GM19372 (cell line): ENCODE measurements at regions not wholly inside any gene's neighbourhood (a gene's known extent, or its start where the extent isn't known, plus 50 kb on each side); places are given as distances from the start of the nearest gene placed in this dataset.
"Not testable (repeated sequence)": the region's sequence is repeated elsewhere in the genome, so short reads cannot be mapped to it uniquely, and the experiment has no call there.

Experiments used
- ATAC-seq: cut with Tn5 transposase; IDR thresholded peaks from one replicate; pipeline ENCODE4 v1.9.1; 2021; ENCODE audit warnings: mild to moderate bottlenecking, low read depth, moderate library complexity; ENCODE audit not compliant: unreplicated experiment

DNA sequence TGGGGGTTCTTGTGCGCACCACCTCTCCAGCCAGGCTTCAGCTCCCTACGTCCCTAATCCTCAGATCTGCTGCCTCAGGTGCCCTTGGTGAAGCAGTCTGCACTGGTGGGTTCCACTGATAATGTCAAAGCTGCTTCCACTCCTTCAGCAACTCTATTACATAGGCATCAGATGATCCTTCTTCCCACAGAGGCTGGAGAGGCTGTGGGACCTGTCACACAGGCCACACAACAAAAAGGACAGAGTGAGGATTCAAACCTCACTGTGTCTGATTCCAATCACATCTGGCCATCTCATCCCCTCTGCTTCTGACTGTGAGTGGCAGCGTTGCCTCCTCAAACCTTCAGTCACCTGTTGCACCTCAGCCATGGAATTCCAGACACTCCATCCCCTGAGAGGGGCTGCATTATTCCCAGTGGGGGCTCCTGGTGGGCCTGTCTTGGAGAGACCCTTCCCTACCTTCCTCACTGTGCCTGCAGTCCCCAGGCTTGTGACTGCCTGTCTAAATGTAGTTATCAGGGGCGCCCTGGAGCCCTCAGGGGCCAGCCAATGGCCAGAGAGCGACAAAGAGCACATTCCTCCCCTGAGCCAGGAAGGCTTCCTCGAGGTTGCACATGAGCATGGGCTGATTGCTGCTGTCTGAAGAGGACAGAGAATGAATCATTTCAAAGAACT is 211.4 kb upstream of the ECI2 start:
- ATAC-seq: no peak

DNA sequence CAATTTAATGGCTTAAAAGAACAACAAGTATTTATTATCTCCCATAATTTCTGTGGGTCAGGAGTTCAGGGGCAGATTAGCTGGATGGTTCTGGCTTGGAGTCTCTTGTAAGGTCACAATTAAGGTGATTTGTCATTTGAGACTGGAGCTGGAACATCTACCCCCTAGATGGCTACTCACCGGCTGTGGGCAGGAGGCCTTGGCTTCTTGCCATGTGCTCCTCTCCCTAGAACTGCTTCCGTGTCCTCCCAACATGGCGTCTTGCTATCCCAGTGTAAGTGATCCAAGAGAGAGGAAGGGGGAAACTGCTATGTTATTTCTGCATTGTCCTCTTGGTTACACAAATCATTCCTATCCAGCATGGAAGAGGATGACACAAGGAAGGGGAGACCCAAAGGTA is 210.2 kb upstream of the ECI2 start:
- no peak for ATAC-seq

DNA sequence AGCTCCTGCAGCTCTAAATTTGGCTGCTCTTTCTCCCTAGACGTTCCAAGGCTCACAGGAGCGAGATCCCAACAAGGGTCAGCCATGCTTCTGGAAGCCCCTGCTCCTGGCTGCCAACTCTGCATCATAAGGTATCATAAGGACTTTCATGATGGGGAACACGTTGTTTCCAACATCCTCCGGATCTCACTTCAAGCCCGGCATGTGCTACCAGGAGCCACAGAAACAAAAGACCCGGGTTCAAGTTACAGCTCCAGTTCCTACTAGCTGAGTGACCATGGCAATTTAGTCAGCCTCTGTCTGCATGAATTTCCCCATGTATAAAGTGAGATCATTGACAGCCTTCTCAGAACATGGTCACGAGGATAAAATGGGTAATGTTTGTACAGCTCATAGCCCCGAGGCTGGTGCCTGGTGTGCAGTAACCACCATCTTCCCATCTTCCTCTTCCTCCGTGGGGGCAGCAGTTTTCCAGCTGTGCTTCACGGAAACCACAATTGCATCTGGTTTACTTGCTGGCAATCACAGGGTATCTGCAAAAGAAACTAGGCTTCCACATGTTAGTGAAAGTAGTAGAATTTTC is 209.0 kb upstream of the ECI2 start:
- no peak for ATAC-seq

DNA sequence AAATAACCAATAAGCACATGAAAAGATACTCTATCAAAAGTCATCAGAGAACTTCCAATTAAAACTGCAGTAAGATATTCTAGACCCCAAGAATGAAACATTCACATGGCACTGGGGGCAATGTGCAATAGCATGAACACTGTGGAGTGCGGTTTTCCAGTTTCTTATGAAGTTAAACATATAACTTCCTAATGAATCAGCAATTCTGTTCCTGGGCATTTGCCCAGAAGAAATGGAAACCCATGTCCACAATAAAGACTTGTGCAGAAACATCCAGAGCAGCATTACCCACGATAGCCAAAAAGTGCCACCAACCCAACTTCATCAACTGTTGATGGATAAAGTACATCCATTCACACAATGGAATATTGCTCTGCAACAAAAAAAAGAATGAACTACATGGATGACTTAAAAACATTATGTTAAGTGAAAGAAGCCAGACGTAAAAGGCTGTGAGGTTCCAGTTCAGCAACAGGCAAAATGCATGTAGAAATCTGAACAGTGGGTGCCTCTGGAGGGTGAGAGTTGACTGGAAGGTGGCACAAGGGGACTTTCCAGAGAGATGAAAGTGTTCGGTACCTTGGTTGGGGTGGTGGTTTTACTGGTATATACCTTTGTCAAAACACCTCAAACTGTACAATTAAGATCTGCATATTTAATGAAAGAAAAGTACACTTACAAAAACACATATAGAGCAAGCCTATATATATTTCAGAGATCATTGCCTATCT is 207.2 kb upstream of the ECI2 start:
- no peak for ATAC-seq

DNA sequence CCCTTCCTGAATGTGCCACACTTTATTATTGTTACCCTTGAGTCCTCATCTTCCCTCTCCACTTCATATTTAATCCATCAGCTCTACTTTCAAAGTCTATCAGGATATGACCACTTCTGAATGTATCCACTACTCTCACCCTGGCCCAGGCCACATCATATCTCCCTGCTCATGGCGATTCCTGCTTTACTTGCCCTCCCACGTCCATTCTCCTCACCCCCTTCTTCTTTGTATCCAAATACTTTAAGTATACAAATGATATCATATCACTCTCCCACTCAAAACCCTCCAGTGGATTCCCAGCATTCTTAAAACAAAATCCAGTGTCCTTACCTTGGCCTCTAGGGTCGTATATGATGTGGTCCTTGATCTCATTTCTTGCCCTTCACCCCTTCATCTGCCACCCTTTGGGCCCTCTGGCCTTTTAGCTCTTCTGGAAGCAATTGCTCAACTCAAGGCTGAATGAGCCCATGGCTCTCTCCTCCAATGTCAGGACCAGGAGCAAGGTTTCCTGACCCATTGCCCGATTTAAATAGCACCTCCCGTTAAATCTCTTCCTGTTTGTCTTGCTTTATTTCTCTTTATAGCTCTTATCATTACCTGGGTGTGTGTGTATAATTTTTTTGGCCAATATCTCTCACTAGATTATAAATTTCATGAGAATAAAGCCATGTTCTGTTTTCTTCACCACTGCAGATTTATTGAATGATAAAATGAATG is 205.9 kb upstream of the ECI2 start:
- ATAC-seq: no peak

DNA sequence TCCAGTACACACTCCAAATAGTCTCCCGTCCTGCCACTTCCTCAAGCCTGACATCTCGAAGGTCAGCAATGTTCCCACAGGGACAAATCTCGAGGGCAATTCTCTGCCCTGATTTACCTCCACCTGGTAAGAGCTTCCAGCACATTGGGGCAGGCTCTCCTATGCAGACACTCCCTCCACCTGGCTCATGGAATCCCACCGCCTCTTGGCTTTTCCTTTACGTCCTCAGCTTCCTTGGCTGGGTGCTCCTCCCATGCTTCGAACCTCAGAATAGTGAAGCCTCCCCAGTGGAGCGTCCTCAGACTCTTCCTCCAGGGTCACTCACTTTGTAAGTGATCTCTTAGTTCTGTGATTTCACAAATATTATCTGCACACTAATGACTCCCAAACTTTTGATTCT is 205.2 kb upstream of the ECI2 start:
- ATAC-seq: no peak

DNA sequence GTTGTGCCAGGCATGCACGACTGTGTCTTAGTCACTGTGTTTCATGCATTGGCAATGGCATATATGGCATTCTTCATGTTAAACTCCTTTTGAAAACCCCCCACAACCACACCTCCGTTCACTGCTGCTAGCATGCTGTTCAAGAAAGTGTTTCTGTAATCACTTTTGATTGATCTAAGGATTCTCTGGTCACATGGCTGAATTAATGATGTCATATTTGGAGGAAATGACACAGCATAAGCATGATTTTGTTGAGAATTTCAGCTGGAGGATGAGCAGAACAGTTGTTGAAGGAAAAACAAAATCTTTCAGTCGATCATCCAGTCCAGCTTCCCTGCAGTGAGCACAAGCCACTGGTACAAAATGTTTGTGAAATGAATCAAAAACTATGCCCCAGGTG is 203.5 kb upstream of the ECI2 start:
- no peak for ATAC-seq

DNA sequence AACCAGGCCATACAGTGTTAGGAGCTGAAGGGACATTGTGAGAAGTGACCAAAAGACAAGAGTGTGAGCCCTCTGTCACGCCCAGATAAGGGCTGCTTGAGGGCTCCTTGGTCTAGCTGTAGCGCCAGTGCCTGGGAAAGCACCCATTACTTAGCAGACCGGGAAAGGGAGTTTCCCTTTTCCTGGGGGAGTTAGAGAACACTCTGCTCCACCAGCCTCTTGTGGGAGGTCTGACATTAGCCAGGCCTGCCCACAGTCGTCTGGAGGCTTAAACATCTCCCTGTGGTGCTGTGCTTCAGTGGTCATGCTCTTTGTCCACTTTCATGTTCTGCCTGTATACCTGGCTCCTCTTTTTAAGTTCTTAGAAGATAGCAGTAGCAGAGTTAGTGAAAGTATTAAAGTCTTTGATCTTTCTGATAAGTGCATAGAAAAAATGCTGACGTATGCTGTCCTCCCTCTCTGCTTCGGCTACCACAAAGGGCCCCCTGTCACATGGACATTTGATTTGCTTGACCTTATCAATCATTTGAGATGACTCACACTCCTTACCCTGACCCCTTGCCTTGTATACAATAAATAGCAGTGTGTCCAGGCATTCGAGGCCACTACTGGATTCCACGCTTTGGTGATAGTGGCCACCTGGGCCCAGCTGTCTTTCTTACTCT is 201.5 kb upstream of the ECI2 start:
- ATAC-seq: no peak

DNA sequence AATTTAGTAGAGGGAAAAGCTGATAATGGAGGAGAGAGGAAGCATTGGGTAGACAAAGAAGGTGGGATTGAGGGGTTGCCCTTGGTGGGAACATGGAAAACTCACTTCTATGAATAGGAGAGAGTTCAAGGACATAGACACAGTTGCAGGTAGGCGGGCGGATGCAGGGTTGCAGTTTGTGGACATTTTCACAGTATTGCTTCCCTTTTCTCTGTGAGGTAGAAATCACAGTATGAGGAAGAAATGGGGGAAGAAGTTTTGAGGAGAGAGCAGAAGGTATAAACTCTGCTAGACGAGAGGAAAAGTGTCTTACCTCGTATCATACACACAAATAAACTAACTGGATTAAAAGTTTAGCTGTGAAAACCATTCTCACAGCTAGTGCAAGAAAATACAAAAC is 200.7 kb upstream of the ECI2 start:
- no peak for ATAC-seq

DNA sequence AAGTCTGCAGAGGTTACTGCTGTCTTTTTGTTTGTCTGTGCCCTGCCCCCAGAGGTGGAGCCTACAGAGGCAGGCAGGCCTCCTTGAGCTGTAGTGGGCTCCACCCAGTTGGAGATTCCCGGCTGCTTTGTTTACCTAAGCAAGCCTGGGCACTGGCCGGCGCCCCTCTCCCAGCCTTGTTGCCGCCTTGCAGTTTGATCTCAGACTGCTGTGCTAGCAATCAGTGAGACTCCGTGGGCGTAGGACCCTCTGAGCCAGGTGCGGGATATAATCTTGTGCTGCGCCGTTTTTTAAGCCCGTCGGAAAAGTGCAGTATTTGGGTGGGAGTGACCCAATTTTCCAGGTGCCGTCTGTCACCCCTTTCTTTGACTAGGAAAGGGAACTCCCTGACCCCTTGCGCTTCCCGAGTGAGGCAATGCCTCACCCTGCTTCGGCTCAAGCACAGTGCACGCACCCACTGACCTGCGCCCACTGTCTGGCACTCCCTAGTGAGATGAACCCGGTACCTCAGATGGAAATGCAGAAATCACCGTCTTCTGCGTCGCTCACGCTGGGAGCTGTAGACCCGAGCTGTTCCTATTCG is 198.9 kb upstream of the ECI2 start:
- not testable (repeated sequence) for ATAC-seq

DNA sequence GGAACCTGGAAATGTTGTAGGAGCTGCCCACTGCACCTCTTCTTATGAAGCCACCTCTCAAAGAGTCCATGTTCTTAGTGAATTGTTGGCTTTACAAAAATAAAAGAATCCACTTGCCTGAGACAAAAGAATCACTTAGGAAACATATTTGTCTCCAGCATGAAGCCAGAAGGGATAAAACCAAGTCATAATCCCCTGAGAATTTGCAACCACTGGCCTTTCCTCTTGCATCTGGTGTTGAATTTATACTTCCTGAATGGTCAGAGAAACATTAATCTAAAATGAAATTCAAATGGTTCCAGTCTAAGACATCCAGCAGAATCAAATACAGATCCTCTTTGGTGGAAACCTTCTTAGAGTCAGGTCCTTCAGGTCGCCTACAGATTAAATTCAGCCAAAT is 192.5 kb upstream of the ECI2 start:
- no peak for ATAC-seq

DNA sequence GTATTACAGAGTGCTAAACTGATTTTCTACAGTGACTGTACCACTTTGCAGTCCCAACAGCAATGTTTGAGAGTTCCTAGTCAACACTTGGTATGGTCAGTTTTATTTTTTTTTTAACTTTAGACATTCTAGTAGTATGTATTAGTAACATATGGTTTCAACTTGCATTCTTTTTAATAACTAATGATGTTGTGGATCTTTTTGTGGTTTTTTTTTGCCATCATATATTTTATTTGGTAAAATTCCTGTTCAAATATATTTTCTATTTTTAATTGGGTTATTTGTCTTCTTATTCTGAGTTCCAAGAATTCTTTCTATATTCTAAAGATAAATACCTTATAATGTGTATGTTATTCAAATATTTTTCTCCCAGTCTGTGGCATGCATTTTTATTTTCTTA is 189.4 kb upstream of the ECI2 start:
- ATAC-seq: no peak

DNA sequence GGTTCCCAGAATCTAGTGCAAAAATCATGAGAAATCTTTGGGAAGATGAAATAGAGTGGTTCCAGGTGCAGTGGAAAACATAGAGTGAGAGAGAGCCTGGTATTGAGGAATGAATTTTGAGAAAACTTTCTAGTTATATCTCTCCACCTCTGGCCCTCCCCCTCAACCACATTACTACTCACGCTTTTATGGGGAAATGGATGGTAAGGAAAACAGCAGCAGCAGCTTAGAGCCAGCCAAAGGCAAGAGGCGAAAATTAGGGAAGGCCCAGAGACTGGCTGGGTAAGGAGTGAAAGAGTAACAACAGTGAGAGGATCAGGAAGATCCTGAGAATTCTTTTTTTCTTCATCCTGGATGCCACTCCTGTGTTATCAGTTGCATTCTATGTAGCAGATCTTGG is 187.9 kb upstream of the ECI2 start:
- no peak for ATAC-seq

DNA sequence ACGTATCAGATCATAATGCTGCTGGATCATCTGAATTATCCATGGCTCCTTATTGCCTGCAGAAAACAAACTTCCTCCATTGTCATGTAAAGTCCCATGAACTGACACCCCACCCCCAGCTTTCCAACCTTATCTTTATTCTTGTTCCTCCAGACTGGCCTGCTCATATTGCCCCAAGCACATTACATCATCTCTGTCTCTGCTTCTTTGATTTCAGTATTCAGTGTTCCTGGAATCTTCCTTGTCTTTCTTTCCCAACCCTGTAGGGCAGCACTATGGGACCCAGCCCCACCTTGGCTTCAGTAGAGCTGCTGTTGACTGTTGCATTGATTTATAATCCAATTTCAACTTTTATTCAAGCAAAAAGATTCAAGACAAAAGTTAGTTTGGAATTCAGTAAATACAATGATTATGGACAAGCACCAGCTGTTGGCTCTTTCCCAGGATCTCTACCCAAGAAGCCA is 187.5 kb upstream of the ECI2 start:
- ATAC-seq: no peak

DNA sequence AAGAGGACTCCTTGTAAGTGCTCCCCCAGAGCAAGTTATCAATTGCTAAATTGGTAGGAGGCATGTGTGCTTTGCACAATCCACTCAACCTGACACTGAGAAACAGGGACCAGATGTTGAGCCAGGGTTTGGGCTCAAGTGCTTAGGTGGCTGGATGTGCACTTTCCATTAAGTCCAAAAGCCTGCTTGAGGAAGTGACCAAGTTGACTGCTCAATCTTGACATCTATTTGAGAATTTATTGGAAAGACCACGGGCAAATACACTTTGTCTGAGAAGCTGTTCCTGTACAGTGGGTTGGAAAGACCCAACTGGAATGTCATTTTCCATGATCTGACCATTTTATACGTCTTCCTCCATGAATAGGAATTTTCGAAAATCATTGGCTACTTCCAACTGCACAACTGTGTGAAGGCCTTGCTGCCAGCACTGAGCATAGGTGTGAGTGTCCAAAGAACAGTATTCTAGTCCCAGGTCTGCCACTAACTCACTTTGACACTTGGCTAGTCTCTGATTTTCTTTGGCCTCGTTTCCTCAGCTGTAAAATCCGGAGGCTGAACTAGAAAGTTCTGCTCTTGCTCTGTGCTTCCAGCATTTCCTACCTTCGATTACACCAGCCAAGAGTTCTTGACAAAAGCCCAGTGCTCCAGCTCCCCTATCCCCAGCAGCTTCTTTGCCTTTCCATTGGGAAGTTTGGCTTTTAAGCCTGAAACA is 186.9 kb upstream of the ECI2 start:
- ATAC-seq: no peak

DNA sequence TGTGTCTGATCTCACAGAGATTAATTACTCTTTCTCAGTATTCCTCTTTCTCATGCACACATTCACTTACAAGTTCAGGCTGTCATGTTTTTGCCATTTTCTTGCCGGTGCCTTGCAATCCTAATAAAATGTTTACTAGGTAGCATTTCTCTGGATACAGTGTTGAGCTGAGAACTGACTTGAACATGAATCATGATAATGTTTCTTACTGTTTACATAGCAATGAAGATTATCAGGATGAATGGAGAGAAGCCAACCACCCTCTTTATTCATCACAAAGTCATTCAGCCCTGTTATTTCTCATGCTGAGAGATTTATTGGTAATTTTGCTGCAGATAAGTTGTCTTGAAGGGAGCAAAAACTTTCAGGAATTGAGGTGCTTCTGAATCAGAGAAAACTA is 185.5 kb upstream of the ECI2 start:
- ATAC-seq: no peak

DNA sequence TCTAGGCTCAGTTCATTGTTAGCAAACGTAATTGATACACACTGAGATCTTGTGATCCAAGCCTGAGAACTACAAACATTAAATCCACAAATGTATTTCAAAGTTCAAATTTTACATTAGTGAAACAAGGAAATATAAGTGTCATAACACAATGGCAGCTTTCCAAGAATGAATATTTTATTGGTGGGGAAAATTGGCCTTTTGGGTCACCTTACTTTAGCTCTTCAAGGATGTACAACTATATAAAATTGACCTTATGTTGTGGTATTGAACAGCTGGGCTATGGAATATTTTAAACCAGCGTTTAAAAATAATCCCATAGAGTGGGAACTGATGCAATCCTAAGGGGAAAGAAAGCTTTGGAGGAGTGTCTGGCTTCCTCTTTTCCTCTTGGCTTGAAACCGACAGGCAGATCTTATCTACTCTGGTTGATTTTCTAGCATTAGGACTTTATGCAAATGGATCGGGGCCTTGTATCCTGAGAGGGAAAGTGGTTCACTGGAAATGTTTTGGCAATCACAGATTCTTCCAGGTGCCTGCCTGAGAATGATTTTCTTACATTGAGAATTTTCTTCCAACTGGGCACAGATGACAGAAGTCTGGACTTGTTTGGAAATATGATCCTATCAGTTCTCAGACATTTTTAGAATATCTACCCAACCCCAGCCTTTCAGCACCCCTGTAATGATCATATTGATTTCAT is 184.8 kb upstream of the ECI2 start:
- no peak for ATAC-seq

DNA sequence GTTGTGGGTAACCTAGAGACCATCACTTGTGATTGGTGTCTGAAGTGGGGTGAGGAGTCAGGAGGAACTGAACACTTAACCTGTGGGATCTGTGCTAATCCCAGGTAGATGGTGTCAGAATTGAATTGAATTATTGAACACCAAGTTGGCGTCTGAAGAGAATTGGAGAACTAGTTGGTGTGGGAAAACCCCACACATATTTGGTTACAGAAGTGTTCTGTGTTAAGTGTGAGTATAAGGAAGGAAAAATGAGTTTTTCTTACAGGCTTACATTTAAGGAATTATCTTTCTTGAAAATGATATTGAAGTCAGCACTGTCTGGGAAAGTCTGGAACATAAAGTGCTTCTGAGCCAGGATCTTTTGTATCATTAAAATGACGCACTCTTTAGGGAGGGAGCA is 182.9 kb upstream of the ECI2 start:
- ATAC-seq: no peak

DNA sequence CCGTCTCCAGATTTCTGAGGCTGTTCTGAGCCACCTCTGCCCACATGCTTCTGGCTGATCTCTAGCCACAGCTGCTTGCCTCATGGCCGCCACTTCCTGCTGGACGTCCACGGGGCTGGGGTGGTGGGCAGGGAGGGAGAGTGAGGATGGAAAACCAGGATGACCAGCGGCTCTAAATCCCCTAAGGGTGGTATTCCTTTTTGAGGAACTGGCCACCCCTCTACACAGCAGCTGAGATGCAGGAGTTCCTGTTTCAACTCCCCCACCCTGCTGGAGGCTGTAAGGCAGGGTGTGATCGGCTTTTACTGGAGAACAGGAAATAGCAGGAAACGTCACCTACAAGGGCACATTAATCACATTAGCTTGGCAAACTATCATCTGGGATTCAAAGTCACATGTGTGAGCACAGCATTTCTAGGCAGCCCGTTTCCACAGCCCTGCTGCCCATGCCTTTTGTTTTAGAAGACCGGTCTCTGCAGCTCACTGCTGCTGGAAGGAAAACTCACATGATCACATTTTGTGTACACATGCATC is 181.6 kb upstream of the ECI2 start:
- ATAC-seq: no peak
